CD4-positive, alpha-beta T cell treated with Interferon gamma for 1 hour (primary cell): ENCODE measurements at regions not wholly inside any gene's neighbourhood (a gene's known extent, or its start where the extent isn't known, plus 50 kb on each side); places are given as distances from the start of the nearest gene placed in this dataset.
"Not testable (repeated sequence)": the region's sequence is repeated elsewhere in the genome, so short reads cannot be mapped to it uniquely, and the experiment has no call there.

Experiments used
- DNase-seq: peaks from one replicate; pipeline ENCODE4 v3.0.0-alpha.2; 2020

DNA sequence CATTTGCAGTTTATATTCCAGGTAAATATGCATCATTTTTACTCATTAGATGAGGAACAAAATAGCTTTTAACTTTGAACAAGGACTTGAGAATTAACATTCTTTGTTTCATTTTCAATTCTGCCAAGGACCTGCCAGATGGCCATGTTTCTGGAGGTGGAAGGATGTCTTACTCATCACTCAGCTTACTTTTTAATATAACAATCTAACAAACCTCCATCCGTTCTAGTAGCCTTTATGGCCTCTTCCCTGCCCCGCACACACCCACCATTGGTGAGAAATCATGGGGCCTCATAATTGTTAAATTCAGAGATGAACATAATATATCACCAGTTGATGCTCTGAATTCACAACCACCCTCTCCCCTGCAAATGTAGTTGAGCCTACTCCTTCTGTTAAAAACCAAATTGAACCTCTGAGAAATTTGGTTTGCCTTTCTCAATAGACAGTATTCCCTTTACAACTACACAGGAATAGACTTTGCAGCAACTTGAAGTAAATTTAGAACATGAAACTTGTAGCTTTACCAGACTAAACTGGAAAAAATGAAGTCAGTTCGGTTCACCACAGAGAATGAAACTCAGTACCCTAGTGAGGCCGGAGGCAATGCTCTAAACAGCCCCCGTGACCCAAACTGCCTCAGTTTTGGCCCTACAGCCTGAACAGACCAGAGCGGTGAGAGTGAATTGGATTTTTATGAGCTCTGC lies 50.1 kb upstream of the ACSL4 start:
- no peak for DNase-seq

DNA sequence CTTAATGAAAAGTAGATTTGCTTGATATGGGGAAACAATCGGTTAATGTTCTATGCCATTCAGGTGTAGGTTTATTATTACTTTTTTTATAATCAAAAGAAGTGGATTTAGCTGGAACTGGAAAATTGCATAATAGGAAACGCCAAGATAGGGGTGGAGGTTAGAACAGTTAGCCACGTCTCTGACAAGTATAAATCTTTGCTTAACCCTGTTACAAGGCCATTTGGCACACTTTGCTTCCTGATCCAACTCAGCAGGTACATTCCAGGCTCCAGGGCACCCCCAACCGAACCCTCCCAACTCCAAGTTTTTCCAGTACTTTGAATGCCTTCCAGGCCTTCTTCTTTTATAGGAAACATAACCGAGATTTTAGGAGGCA lies 50.6 kb upstream of the ACSL4 start:
- no peak for DNase-seq

DNA sequence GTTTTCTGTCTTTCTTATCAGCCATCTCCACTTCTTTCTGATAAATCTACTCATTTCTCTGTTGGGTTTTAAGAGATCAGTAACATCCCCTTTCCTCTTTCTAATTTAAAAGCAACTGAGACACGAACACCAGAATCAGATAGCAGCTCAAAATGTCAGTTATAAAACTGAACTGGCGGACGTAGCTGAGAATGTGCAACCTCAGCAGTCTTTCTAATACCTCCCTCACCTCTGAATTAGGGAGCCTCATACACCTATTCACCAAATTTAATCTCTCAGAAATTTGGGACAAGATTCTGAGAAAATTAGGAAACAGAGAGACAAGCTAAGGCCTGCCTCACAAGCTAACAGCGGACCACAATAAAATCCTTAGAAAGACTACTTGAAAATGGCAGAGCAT lies 52.0 kb upstream of the ACSL4 start:
- no peak for DNase-seq

DNA sequence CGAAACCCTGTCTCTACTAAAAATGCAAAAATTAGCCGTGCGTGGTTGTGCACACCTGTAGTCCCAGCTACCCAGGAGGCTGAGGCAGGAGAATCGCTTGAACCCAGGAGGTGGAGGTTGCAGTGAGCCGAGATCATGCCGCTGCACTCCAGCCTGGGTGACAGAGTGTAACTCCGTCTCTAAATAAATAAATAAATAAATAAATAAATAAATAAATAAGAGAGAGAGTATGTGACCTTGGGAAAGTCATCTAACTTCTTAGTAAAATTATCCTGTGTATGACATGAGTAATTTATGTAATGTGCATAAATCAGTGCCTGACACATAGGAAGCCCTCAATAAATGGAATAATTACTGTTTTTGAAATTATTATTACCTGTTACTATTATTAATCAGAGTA lies 57.5 kb upstream of the ACSL4 start:
- not testable (repeated sequence) for DNase-seq

DNA sequence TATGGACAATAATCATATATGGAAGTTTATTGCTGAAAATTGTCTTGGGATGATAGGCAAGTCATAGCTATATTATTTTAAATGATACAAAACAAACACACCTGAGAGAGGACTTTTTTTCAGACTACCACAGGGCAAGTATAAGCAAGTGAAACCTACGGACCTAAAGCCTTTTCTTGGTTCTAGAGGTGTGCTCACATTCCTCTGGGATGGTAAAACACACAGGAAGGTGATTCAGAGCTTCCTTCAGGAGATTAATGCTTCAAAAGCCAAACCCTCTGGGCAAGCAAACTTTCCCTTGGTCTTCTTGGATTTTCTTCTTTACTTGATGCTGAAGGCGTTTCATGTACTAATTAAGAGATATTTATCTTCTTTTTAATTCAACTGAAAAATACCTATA lies 60.1 kb upstream of the ACSL4 start:
- no peak for DNase-seq

DNA sequence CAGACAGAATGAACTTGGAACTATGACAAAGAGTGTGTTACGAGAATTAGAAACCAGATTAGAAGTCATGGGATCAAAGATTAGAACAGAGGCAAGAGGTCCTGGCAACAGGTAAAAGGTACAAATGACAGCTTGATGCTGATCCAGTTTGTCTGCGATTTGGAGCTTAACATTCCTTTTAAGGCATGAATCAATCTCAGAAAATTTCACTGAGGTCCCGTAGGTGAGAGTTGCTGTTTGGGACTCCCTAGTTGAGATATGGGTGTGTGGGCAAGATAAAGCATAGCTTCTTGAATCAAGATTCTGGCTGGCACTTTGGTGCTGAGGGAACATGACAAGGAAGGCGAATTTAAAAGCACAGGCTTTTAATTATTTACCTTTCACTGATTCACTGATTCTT lies 62.6 kb upstream of the ACSL4 start:
- DNase-seq = no peak

DNA sequence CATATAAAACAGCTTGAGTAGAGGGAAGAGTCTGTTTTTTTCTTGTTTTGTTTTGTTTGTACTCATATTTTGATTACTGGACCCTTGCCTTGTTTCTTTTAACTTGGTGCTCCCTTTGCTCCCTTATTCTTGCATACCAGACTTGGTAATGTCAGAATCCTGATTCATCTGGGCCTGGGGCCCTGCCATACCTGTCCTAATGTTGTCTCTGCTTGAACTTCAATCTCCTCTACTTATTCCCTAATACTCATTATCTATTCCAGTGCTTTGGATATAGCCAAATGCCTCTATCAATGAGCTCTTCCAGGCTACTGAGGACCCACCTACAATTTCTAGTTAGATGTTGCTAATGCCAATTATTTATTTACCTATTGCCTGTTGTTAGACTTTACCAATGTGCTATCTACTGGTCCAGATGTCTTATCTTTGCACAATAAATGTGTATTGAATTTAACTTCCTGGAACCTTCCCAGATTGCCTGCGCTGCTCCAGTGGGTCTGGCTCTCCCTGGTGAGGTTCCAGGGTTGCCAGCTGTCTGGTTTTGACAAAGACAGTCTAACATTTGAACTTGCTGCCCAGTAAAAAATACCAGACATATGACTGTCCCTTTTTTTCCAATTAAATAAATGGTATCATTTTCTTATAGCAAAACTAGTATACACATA lies 64.4 kb upstream of the ACSL4 start:
- no peak for DNase-seq

DNA sequence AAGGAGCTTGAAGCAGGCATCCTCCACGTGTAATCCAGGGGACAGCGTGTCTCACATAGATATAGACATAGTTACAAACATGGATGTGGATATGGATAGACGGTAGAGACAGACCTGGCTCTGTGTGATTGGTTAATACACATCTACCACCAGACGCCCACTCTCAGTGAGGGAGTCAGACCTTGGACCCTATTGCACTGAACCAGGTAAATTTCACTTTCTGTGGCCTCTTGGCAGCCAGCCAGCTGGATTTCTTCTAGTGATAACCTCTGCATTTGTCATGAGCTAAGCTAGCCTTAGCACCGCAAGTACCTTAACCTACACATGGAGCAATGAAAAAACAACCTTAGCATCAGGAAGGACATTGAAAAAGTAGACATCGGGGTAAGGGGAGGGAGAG lies 79.2 kb upstream of the ACSL4 start:
- no peak for DNase-seq

DNA sequence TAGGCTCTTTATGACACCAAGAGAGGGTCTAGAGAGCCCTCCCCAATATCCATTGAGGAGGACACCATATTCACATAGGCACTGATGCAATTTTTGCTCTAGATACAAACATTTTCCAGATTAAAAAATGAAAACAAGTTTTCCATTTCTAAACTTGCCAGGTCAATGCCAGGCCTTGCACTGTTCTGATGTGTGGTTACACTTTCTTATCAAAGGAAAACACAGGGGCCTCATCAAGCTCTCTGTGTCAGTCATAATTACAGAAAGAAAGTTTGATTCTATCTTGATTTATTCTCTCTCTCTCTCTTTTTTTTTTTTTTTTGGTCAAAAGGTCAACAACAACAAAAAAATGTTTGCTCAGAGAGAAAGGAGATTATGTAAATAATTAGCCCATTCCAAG lies 80.2 kb upstream of the ACSL4 start:
- DNase-seq = no peak

DNA sequence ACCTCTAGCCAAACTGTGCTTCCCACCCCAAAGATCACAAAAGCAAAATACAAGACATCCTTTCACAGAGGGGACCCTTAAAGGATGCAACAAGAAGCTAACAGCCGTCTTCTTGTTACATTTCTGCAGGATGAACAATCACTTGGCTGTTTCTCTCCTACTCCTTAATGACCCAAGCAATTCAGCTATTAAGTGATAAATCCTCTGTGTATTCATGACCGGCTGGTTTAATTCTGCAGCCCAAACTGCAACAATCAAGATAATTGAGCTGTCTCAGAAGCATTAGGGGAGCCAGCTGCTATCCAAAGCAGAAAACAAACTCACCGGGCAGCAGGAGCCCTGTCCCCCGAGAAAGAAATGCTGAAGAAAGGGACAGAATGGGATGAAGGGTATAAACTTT lies 85.9 kb upstream of the ACSL4 start:
- DNase-seq = no peak

DNA sequence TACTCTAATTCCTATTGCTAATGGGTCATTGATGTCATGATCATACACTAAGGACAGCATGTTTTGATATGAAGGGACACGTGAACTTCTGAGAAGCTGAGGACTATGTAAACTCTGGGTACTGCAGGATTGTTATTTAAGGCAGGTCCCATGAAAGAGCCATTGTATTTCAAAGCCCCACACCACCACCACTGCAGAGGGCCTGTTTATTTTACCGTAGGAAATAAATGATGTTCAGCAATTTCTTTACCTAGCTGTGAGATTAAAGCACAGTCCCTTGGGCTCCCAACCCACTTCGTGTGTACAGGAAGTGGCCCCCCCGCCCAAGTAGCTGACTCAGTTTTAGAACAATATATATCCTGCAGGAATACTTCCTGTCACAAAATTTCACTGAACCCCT lies 89.8 kb upstream of the ACSL4 start:
- DNase-seq = no peak

DNA sequence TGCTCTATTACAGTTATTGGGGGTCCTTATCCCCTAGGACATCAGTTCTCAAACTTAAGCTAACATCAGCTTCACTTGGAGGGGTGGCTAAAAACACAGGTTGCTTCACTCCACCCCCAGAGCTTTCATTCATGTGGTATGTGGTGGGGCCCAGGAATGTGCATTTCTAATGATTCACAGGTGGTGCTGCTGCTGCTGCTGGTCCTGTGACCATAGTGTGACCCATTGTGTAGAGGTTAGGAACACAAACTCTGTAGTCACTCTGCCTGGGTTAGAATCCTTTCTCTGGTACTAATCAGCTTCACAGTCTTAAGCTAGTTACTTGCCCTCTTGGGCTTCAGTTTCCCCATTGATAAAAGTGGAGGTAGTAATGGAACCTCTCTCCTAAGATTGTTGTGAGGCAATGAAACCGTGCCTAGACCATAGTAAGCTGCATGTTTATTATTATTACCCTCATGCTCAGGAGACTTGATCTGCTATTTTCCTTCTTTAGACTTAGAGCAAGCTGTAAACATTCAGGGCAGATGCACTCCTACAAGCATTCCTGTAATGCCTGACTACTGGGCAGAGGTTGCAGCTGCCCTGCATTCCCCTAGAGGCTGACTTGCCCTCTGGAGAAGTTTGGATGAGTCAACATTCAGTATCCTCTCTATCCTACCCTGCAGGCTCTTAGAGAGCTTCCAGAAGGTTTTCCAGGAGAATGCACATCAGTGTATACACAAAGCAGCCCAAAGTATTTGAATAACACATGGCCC lies 94.1 kb upstream of the ACSL4 start:
- no peak for DNase-seq

DNA sequence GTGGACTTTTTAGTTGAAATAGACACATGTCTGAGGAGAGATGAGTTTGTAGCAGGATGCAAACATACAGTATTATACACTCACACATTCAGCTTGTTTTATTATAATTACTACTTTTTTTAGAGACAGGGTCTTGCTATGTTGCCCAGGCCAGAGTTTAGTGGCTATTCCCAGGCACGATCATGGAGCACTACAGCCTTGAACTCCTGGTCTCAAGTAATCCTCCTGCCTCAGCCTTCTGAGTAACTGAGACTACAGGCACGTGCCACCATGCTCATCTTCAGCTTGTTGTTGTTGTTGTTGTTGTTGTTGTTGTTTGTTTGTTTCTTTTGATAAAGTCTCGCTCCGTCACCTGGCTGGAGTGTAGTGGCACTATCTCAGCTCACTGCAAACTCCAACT lies 94.7 kb upstream of the ACSL4 start:
- no peak for DNase-seq

DNA sequence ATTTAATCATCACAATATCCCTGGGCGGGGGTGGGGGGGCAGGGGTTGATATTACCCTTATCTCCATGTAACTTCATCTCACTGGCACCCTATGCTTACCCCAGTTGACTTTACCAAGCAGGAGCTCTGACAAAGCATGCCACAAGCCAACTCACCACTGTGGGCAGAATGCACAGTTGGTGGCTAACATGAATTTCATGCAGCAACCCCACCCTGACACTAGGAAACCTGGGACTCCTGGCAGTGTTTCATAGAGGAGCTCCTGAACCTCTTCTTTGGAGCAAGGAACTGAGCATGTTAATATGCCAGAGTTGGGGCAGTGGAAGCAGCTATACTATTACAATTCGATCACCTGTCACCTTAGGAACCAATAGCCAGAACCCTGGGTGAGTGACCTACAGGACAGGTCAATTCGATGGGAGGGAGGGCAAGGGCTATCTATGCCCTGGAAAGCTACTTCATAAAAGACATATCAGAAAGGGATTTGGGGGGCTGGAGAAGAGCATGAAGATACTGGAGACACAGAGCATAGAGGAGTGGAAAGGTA lies 97.2 kb upstream of the ACSL4 start:
- DNase-seq = no peak

DNA sequence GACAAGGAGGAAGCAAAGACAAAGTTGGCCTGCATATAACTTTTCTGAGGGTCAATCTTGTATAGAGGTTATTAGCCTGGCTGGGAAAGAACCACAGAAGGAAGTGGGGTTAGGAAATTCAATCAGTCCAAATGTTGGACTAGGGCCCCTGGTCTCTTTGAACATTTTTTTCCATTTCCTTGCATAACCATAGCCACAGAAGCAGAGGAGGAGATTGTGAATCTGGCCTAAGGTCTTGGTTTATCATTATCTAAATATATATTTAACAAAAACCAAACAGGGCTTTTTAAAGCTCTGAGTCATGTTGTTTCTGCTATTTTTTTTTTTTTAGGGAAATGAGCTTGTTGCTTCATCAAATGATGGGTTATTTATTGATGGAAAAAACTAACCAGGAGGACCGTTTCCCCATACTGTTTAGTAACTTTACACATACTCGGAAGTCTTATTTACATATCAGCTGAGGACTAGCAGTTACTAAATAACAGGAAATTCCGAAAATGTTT lies 97.7 kb upstream of the ACSL4 start:
- no peak for DNase-seq

DNA sequence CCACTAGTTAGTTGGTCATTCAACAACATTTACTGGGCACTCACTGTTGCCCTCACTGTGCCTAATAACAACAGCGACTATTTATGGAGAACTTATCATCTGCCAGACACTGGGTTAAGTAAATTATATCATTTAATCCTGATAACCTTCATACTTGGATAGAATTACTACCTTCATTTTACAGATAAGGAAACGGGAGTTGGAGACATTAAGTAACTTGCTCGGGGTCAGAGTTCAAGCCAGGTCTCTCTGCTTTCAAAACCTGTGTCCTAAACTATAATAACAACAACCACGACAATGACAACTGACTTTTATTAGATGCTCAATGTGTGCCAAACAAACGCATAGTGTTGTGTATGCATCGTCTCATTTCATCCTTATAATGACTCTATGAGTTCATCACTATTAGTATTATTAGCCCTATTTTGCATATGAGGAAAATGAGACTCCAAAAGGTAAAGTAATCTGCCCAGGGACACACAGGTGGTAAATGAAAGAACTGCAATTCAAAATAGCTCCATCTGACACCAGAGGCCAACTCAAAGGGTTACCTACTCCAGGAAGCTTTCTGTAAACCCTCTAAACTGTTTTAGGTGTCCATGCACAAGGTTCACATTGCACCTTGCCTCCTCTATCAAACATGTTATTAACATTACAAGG lies 98.4 kb upstream of the ACSL4 start:
- no peak for DNase-seq

DNA sequence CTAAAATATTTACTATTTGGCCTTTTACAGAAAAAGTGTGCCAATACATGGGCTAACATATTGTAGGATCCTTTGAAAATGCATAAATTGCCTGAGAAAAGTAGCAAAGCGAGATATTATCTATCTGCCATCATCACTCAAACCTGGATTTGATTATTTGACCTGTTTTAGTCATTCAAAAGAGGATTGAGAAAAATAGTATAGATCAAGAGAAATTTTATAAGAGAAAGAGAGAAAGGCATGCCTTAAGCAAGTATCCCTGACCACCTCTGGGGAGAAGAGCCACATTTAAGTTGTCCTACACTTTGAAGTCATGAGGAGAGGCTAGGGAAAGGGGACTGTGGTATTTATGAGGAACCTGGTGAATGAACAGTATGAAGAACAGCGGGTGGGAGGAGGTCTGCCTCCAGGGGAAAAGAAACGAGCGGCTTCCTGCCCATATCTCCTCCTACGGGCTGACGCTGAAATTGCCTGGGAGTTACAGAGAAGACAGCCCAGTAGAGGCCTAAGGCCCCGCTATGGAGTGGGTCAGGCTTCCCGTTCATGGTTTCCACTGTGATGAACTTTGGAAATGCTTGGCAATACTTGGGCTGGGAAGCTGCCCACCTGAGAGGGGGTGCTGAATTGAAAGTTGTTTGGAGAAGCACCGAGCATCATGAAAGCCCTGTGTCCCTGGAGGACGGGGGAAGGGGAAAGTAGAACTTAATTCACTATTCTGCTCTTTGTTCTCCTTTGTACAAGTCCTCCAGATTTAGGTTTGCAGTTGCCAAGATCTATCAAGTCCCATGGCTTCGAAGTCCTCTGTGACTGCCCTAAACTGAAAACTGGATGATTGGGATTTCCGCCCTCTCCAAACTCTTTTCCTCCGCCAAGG lies 106.9 kb upstream of the ACSL4 start:
- peak; percentile 1 for DNase-seq

DNA sequence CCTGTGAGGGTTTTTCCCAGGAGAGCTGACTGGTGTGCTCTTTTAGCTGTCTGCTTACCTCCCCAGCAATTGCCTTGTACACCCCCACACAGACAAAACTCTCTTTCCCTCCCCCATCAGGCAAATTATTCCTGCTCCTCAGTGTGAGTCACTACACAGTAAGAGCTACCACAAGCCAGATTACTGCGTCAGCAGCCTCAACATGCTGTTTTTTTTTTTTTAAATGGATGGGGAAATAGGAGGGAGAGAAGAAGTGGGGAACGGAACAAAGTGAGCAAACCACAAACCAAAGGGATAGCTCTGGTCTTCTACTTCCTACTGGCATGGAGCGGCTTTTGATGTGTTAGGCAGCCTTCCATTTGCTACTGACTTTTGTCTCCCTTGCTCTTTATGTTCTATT lies 107.5 kb upstream of the ACSL4 start:
- peak; percentile 9 for DNase-seq

DNA sequence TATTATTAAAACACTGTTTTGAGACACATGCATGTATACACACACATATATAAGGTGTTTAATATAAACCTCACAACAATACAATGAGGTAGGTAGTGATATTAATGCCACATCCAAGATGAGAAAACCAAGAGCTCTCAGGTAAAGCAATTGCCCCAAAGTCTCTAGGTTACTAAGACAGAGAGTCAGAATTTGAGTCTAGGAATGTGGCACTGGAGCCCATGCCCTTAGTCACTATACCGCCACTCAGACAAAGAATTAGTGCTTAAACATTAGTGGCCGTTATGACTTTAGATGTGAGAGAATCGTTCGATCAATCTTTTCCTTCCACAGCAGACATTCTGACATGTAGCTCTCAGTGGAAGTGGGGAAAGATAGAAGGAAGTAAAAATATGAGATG lies 108.2 kb upstream of the ACSL4 start:
- DNase-seq = no peak

DNA sequence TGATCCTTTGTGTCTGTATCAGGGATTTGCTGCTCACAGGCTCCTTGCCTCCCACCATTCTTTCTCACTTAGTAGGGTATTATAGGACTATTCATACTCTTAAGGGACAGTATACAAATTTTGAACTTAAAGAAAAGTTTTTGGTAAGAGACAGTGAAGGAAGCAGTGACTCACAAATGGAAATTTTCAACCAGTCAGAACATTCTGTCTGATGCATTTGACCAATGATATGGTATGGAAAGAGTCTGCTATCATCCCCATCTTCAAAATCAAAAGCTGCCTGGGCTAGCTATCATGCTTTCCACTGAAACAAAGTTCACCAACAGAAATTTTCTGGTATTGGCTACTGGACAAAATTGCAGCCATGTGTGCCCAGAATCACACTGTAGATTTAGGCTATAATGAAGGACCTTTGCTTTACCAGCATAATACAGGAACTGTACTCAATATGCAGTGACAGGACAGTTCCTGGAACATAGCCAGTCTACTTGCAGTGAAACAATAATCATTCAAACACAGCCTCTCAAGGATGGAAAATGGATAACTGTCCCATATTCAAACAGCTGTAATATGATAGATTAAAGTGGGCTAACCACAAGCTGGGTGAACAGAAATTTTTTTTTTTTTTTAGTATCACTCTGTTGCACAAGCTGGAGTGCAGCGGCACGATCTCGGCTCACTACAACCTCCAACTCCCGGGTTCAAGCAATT lies 109.0 kb upstream of the ACSL4 start:
- DNase-seq = no peak

DNA sequence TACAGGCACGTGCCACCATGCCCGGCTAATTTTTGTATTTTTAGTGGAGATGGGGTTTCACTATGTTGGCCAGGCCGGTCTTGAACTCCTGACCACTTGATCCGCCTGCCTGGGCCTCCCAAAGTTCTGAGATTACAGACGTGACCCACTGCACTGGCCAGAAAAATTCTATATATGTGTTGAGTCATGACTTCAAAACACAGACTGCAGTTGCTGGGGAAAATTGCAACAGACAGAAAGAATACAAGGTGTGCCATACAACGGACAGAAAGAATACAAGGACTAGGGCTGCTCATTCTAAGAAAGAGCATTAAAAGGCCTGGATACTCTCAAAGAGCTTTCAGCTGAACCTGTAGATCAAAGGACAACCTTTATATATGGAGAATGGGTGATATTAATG lies 109.6 kb upstream of the ACSL4 start:
- no peak for DNase-seq
